Nephron progenitor cell (in vitro differentiated cells): ENCODE measurements at regions not wholly inside any gene's neighbourhood (a gene's known extent, or its start where the extent isn't known, plus 50 kb on each side); places are given as distances from the start of the nearest gene placed in this dataset.

ENCODE experiments used
- DNase-seq: peaks from one replicate; pipeline ENCODE4 v3.0.0; 2021
- H3K27ac Mint-ChIP-seq: 2 replicates; pipeline ENCODE4 v1.8.0; 2021; ENCODE audit warnings: mild to moderate bottlenecking, moderate library complexity, mixed read lengths
- H3K27me3 Mint-ChIP-seq: 2 replicates; pipeline ENCODE4 v1.8.0; 2021; ENCODE audit warnings: mild to moderate bottlenecking, low read depth, mixed read lengths; ENCODE audit not compliant: poor library complexity
- H3K36me3 Mint-ChIP-seq: 2 replicates; pipeline ENCODE4 v1.8.0; 2021; ENCODE audit warnings: low read depth, mixed read lengths
- H3K4me1 Mint-ChIP-seq: 2 replicates; pipeline ENCODE4 v1.8.0; 2021; ENCODE audit warnings: mixed read lengths
- H3K4me3 Mint-ChIP-seq: 2 replicates; pipeline ENCODE4 v1.8.0; 2021; ENCODE audit warnings: mild to moderate bottlenecking, moderate library complexity, mixed read lengths
- H3K9me3 Mint-ChIP-seq: 2 replicates; pipeline ENCODE4 v1.8.0; 2021; ENCODE audit warnings: mild to moderate bottlenecking, moderate library complexity, mixed read lengths
- TF ChIP-seq, protein P1 (sequence below): fragments of 200-600 bp; sonication (generic); IDR thresholded peaks from 2 replicates; pipeline ENCODE4 v1.5.0; 2021; ENCODE audit warnings: antibody characterized with exemption

DNA sequence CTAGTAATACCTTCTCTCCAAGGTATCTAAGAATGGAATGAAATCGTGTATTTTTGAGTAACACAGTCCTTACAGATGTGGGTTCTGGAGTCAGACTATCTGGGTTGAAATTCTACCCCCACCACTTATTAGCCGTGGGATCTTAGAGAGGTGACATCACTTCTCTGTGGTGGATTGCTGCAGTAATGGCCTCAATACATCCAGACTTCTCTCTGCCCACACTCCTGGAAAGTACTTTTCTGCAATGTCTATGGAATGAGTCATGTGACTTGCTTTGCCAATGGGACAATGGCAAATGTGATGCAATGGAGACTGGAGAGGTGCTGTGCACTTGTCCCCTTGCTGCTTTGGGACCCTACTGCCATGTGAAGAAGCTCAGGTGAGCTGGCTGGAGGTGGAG lies 418.2 kb downstream of the HAPSTR1 start:
- H3K9me3 Mint-ChIP-seq, result peaks cover 27% of the 10 kb centered on the region
- H3K27ac Mint-ChIP-seq, result no peak overlapping the region
- DNase-seq, result no peak
- no peak overlapping the region for H3K4me3 Mint-ChIP-seq
- TF ChIP-seq, protein P1, sequence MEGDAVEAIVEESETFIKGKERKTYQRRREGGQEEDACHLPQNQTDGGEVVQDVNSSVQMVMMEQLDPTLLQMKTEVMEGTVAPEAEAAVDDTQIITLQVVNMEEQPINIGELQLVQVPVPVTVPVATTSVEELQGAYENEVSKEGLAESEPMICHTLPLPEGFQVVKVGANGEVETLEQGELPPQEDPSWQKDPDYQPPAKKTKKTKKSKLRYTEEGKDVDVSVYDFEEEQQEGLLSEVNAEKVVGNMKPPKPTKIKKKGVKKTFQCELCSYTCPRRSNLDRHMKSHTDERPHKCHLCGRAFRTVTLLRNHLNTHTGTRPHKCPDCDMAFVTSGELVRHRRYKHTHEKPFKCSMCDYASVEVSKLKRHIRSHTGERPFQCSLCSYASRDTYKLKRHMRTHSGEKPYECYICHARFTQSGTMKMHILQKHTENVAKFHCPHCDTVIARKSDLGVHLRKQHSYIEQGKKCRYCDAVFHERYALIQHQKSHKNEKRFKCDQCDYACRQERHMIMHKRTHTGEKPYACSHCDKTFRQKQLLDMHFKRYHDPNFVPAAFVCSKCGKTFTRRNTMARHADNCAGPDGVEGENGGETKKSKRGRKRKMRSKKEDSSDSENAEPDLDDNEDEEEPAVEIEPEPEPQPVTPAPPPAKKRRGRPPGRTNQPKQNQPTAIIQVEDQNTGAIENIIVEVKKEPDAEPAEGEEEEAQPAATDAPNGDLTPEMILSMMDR, result no peak
- H3K4me1 Mint-ChIP-seq, result peaks cover 27% of the 10 kb centered on the region
- no peaks in the 10 kb centered on the region for H3K36me3 Mint-ChIP-seq
- peaks cover 7% of the 10 kb centered on the region for H3K27me3 Mint-ChIP-seq

DNA sequence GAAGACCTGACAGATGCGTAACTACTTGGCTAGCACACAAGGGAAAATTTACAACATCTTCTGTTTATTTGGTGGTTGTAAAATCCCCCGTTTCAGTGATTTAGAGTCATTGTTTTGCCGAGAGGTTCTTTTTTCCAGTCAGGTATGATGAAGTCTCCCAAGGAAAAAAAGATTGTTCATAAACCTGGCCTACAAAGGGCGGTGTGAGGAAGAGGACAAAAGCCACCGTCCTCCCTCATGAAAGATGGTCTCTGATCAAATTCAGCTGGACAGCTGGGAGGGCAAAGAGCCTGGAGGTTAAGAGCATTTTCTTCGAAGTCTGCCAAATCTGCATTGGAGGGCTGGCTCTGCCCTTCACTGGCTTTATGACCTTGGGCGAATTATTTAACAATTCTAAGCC lies 419.9 kb downstream of the HAPSTR1 start:
- Mint-ChIP-seq H3K4me1 (peaks cover 20% of the 10 kb centered on the region), H3K4me3 (no peak overlapping the region), H3K36me3 (no peaks in the 10 kb centered on the region), H3K27ac (peak overlapping the region; percentile 83), H3K27me3 (peaks cover 13% of the 10 kb centered on the region), H3K9me3 (peaks cover 37% of the 10 kb centered on the region)
- DNase-seq, result no peak
- TF ChIP-seq, protein P1, result no peak

DNA sequence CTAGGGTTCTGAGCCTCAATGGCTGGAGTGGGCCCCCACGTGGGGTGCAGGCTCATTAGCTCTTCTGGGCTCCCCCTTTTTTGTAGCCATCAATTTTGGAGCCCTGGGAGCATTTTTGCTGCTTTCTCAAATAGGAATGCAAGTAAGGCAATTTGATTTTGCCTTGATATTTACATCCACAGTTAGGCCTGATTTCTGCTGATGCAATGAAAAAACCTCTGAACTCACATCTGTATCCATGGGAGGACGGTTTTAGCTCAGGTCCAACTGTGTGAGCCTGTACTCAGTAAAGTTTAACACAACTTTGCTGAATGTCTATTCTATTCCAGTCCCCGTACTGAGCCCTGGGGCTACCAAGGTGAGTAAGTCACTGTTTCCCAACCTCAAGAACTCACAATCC lies 425.0 kb downstream of the HAPSTR1 start:
- Mint-ChIP-seq H3K4me1 (peaks cover 19% of the 10 kb centered on the region), H3K36me3 (no peaks in the 10 kb centered on the region), H3K27me3 (peaks cover 15% of the 10 kb centered on the region), H3K9me3 (peaks cover 37% of the 10 kb centered on the region), H3K4me3 (no peak overlapping the region), H3K27ac (no peak overlapping the region)
- TF ChIP-seq, protein P1, result no peak
- no peak for DNase-seq

DNA sequence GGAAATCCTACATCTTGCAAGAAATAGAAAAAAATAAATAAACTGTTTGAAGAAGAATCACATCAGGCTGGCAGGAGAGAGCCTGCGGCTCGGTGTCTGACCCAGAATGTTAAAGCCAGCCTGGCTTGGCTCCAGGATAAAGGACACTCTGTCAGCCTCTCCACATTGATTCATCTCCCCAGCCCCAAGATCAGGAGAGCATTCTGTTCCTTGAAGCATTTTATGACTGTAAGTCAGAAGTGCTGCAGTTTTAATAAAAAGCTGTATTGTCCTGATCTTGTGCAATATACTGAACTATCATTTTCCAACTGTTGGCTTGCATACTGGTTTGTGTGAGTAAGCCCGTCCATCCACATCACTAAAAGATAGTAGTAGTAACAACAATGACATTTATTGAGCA lies 426.6 kb downstream of the HAPSTR1 start:
- DNase-seq, result no peak
- Mint-ChIP-seq H3K4me3 (no peak overlapping the region), H3K4me1 (peaks cover 19% of the 10 kb centered on the region), H3K27ac (no peak overlapping the region), H3K9me3 (peaks cover 29% of the 10 kb centered on the region), H3K36me3 (no peaks in the 10 kb centered on the region), H3K27me3 (peaks cover 11% of the 10 kb centered on the region)
- TF ChIP-seq, protein P1, result no peak

DNA sequence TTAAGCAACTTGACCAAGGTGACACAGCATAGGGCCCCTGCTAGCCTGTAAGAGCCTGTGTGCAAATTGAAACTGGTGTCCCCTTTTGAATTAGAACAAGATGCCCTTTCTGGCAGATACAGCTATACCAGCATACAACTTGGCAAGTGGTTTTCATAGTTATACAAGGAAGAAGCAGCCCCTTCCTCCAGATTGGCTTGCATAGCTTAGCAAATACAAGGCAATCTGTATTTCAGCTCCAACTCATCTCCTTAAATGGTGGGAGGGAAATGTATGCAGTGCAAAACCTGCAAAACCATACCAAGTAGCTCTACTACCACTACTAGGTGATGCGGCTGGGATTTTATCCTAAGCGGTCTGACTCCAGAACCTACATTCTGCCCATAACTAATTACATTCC lies 427.1 kb downstream of the HAPSTR1 start:
- H3K4me1 Mint-ChIP-seq, result peaks cover 19% of the 10 kb centered on the region
- TF ChIP-seq, protein P1, result no peak
- no peaks in the 10 kb centered on the region for H3K36me3 Mint-ChIP-seq
- no peak overlapping the region for H3K27ac Mint-ChIP-seq
- H3K9me3 Mint-ChIP-seq, result peaks cover 24% of the 10 kb centered on the region
- no peak overlapping the region for H3K4me3 Mint-ChIP-seq
- DNase-seq, result no peak
- peaks cover 11% of the 10 kb centered on the region for H3K27me3 Mint-ChIP-seq

DNA sequence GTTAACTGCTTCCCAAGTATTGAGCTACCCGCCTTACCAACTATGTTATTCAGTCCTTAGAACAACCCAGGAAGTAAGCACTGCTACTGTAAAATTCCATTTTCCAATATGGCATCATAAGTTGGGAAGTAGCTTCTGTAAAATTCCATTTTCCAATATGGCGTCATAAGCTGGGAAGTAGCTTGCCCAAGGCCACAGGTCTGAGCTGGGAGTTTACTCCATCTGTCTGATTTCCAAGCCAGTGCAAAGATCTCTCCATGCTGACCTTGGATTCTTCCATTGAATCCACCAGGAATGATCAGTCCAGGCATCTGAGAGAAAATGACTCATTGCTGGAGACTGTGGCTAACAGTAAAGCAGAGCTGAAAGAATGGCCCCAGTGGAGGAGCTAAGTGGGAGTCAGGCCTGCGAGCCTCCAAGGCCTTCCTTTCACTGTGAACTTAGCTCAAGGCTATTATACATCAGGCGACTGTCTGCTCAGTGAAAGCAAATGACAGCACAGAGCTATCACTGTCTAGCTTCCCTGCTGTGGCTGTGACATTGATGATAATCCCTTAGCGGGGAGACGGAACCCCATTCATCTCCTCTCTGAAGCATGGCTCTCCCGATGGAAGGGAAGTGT lies 430.4 kb downstream of the HAPSTR1 start:
- DNase-seq, result peak; percentile 4
- TF ChIP-seq, protein P1, result no peak
- peaks cover 10% of the 10 kb centered on the region for H3K27me3 Mint-ChIP-seq
- H3K4me3 Mint-ChIP-seq, result no peak overlapping the region
- H3K36me3 Mint-ChIP-seq, result no peaks in the 10 kb centered on the region
- H3K9me3 Mint-ChIP-seq, result no peaks in the 10 kb centered on the region
- peaks cover 31% of the 10 kb centered on the region for H3K4me1 Mint-ChIP-seq
- no peak overlapping the region for H3K27ac Mint-ChIP-seq
